GM12892 (cell line): ENCODE measurements at regions not wholly inside any gene's neighbourhood (a gene's known extent, or its start where the extent isn't known, plus 50 kb on each side); places are given as distances from the start of the nearest gene placed in this dataset.

Experiments used
- POLR2A ChIP-seq: IDR thresholded peaks from 2 replicates; pipeline ENCODE4 v1.6.1; 2011; ENCODE audit warnings: low read depth, low read length, control low read depth
- TAF1 ChIP-seq: IDR thresholded peaks from 2 replicates; pipeline ENCODE4 v1.6.1; 2011; ENCODE audit warnings: low read depth, mild to moderate bottlenecking, control low read depth, low read length, borderline replicate concordance

- TF ChIP-seq POLR2A (no peak), TAF1 (no peak)
Observed at GRCh38 chr7:86049910-86050309, 593.8 kb upstream of the GRM3 start.
